A673 (cell line): ENCODE measurements at regions not wholly inside any gene's neighbourhood (a gene's known extent, or its start where the extent isn't known, plus 50 kb on each side); places are given as distances from the start of the nearest gene placed in this dataset.

ENCODE experiments used
- BruUV-seq: library from RNA; stranded (reverse); fragments of 400-500 nt; replicated peaks from 2 replicates; lab custom pipeline; 2021; lab: Mats Ljungman, UMichigan
- CTCF ChIA-PET: fragments of 300-600 bp; sonication (Branson Sonifier 250); formaldehyde crosslinking; loops from one replicate; lab custom pipeline; 2022; ENCODE audit warnings: antibody characterized with exemption; lab: Charles Lee
- POLR2A ChIA-PET: fragments of 300-600 bp; sonication (Branson Sonifier 250); formaldehyde crosslinking; loops from one replicate; lab custom pipeline; 2022; ENCODE audit warnings: antibody characterized with exemption; ENCODE audit not compliant: low non-redundant PET; lab: Charles Lee
- DNase-seq: peaks from one replicate; pipeline ENCODE4 v3.0.0-alpha.2; 2015; ENCODE audit warnings: low spot score
- H3K27ac ChIP-seq: fragments of 200-600 bp; sonication (generic); 2 replicates; pipeline ENCODE4 v1.5.1; 2016; ENCODE audit warnings: mixed run types, low read depth, mild to moderate bottlenecking, mixed read lengths, antibody characterized with exemption, low read length; ENCODE audit not compliant: poor library complexity, severe bottlenecking
- H3K27me3 ChIP-seq: fragments of 200-600 bp; sonication (generic); replicated peaks from 2 replicates; pipeline ENCODE4 v1.6.1; 2017; ENCODE audit warnings: mixed run types, low read depth, mild to moderate bottlenecking, mixed read lengths, antibody characterized with exemption, low read length; ENCODE audit not compliant: insufficient read depth, poor library complexity
- H3K36me3 ChIP-seq: fragments of 200-600 bp; sonication (generic); 2 replicates; pipeline ENCODE4 v1.6.1; 2016; ENCODE audit warnings: mixed run types, mild to moderate bottlenecking, mixed read lengths, antibody characterized with exemption, low read length; ENCODE audit not compliant: insufficient read depth, poor library complexity, severe bottlenecking
- H3K4me1 ChIP-seq: fragments of 200-600 bp; sonication (generic); 2 replicates; pipeline ENCODE4 v1.6.1; 2017; ENCODE audit warnings: mixed run types, mild to moderate bottlenecking, mixed read lengths, antibody characterized with exemption, low read length; ENCODE audit not compliant: insufficient read depth, poor library complexity, severe bottlenecking
- H3K4me3 ChIP-seq: fragments of 200-600 bp; sonication (generic); 2 replicates; pipeline ENCODE4 v1.5.1; 2016; ENCODE audit warnings: low read depth, mixed run types, mild to moderate bottlenecking, mixed read lengths, low read length; ENCODE audit not compliant: poor library complexity, severe bottlenecking
- H3K9me3 ChIP-seq: fragments of 200-600 bp; sonication (generic); 2 replicates; pipeline ENCODE4 v1.6.1; 2016; ENCODE audit warnings: mixed run types, low read depth, mild to moderate bottlenecking, mixed read lengths, antibody characterized with exemption, low read length; ENCODE audit not compliant: poor library complexity, severe bottlenecking
- EZH2 ChIP-seq: fragments of 200-600 bp; sonication (generic); IDR thresholded peaks from 2 replicates; pipeline ENCODE4 v1.6.1; 2017; ENCODE audit warnings: borderline replicate concordance, low read depth, mild to moderate bottlenecking, mixed read lengths, antibody characterized with exemption, low read length; ENCODE audit not compliant: poor library complexity, severe bottlenecking
- intact Hi-C: fragments of 100-400 bp; cut with micrococcal nuclease; formaldehyde crosslinking; loops from one replicate; pipeline ENCODE4 v1.10.0; 2022; ENCODE audit not compliant: unreplicated experiment
- TF ChIP-seq, protein P1 (sequence below): fragments of 300-800, 200-600 bp; sonication (generic); conservative IDR thresholded peaks from 2 replicates; pipeline ENCODE4 v1.5.1; 2017; ENCODE audit warnings: low read depth, mild to moderate bottlenecking, antibody characterized with exemption, low read length, moderate library complexity, mixed read lengths

DNA sequence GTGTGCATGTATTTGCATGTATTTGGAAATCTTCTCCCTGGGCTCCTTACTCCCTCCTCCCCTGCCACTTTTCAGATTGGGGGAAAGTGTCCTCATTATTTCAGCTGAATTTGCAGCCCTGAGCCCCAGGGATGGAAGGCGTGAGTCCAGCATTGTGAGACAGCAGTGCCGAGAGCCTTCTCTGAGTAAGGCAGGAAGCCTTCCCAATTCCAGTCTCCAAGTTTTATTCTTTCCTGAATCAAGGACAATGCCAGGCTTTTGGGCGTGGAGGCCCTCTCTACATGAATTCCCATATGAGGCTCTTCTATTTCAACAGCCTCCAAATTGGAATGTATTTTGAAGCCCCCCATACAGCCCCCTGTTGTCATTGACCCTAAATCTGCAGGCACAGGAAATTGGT is 163.5 kb downstream of the ACKR3 start:
- intact Hi-C loops = no loop called here
- POLR2A ChIA-PET = no interaction called here
- no peak overlapping the region for H3K27ac ChIP-seq

DNA sequence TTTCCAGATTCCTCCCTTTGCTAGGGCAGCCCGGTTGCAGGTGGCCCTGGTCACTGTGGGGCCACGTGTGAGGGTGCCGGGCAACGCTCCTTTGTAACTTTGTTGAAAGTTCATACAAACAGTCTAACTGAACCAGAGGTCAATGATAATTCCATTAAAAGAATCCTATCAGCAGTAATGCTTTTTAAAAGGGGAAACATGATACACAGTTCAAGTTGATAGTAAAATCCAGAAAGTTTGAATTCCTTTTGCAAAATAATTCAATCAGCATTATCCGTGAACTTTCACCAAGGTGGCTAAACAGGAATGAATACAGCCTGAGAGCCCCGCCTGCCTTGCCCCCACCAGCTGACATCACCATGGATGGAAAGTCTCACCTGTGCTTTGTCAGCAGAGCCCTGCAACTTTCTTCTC is 166.2 kb downstream of the ACKR3 start:
- Histone ChIP-seq H3K27ac (no peak overlapping the region), H3K4me3 (no peak overlapping the region), H3K4me1 (no peaks in the 10 kb centered on the region), H3K9me3 (no peaks in the 10 kb centered on the region), H3K36me3 (no peaks in the 10 kb centered on the region), H3K27me3 (no peaks in the 10 kb centered on the region)
- POLR2A ChIA-PET = no interaction called here
- BruUV-seq = no TSS peak
- CTCF ChIA-PET = no interaction called here
- TF ChIP-seq, protein P1, sequence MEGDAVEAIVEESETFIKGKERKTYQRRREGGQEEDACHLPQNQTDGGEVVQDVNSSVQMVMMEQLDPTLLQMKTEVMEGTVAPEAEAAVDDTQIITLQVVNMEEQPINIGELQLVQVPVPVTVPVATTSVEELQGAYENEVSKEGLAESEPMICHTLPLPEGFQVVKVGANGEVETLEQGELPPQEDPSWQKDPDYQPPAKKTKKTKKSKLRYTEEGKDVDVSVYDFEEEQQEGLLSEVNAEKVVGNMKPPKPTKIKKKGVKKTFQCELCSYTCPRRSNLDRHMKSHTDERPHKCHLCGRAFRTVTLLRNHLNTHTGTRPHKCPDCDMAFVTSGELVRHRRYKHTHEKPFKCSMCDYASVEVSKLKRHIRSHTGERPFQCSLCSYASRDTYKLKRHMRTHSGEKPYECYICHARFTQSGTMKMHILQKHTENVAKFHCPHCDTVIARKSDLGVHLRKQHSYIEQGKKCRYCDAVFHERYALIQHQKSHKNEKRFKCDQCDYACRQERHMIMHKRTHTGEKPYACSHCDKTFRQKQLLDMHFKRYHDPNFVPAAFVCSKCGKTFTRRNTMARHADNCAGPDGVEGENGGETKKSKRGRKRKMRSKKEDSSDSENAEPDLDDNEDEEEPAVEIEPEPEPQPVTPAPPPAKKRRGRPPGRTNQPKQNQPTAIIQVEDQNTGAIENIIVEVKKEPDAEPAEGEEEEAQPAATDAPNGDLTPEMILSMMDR = no peak
- no peak for TF ChIP-seq EZH2
- intact Hi-C loops = no loop called here
- no peak for DNase-seq

More for the DNA sequence above, 163.5 kb downstream of the ACKR3 start:
- Histone ChIP-seq H3K36me3 (no peaks in the 10 kb centered on the region), H3K4me3 (no peak overlapping the region), H3K27me3 (no peaks in the 10 kb centered on the region), H3K4me1 (no peaks in the 10 kb centered on the region), H3K9me3 (no peaks in the 10 kb centered on the region)
- no peak for TF ChIP-seq EZH2
- TF ChIP-seq, protein P1 = no peak
- no peak for DNase-seq
- CTCF ChIA-PET = no interaction called here
- BruUV-seq = no TSS peak

DNA sequence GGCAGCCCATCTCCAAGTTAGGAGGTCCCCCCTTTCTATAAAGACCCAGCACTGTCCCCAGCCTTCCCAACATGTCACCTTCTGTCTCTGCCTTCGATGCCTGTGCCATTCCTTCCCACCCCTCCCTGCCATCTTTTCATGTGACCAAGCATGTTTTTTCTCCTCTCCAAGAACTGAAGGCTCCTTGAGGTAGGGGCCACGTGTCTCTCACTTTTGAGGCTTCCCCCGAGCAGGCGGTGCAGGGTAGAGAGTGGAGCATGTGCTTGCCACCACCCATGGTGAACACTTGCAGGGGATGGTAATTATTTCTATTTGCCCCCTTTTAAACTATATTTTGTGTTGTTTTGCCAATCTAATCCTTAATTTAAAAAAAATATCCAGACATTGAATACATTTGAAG is 168.4 kb downstream of the ACKR3 start:
- TF ChIP-seq, protein P1 = no peak
- no peak for TF ChIP-seq EZH2
- Histone ChIP-seq H3K27ac (no peak overlapping the region), H3K9me3 (no peaks in the 10 kb centered on the region), H3K27me3 (no peaks in the 10 kb centered on the region), H3K4me3 (no peak overlapping the region), H3K4me1 (no peaks in the 10 kb centered on the region), H3K36me3 (no peaks in the 10 kb centered on the region)
- POLR2A ChIA-PET = no interaction called here
- intact Hi-C loops = no loop called here
- BruUV-seq = no TSS peak
- CTCF ChIA-PET = no interaction called here
- DNase-seq = no peak
